Colonic mucosa (tissue), 4 donors: ENCODE measurements at regions not wholly inside any gene's neighbourhood (a gene's known extent, or its start where the extent isn't known, plus 50 kb on each side); places are given as distances from the start of the nearest gene placed in this dataset.
"Not testable (repeated sequence)": the region's sequence is repeated elsewhere in the genome, so short reads cannot be mapped to it uniquely, and the experiment has no call there.

Experiments
- DNase-seq: peaks from one replicate; pipeline ENCODE4 v3.0.0-alpha.2; 2020
- H3K27ac ChIP-seq: fragments of 200-600 bp; one replicate; pipeline ENCODE4 v1.8.0; 2021
- H3K27me3 ChIP-seq: fragments of 200-600 bp; one replicate; pipeline ENCODE4 v1.8.0; 2021
- H3K36me3 ChIP-seq: fragments of 200-600 bp; one replicate; pipeline ENCODE4 v1.8.0; 2021
- H3K4me1 ChIP-seq: fragments of 200-600 bp; one replicate; pipeline ENCODE4 v1.8.0; 2021; ENCODE audit warnings: mild to moderate bottlenecking
- H3K4me3 ChIP-seq: fragments of 200-600 bp; one replicate; pipeline ENCODE4 v1.8.0; 2021
- H3K9ac ChIP-seq, 2 donors: one replicate each; pipeline ENCODE4 v1.7.0; 2013; ENCODE audit warnings: control low read depth in 2 of 2, low read depth in 2 of 2, low read length in 2 of 2
- H3K9me3 ChIP-seq: fragments of 200-600 bp; one replicate; pipeline ENCODE4 v1.8.0; 2021
- CTCF ChIP-seq: fragments of 200-600 bp; IDR thresholded peaks from one replicate; pipeline ENCODE4 v1.8.0; 2022; ENCODE audit warnings: antibody characterized with exemption, mild to moderate bottlenecking
- intact Hi-C: fragments of 100-400 bp; cut with DNase I; formaldehyde crosslinking; loops from one replicate; pipeline ENCODE4 v1.14.1; 2022
- donor health status: healthy.
- donor health status: DM: no; HTN: no; CAD: no.
- donor health status: DM: no; HTN: no; CAD: no.

DNA sequence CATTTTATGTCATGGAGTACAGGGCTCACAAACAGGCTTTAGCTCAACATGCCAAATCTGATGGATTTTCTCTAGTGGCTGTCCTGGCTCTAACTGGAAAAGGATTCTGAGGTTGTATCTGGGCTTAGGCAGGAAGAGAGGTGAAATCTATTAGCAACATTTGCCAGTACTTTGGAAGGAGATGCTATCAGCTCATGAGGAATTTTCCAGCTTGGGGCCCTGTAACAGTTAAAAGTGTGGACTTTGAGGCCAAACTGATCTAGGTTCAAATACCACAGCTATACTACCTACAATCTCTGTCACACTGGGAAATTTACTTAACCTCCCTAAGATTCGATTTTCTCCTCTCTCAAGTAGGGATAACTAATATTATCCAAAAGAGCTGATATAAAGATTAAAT lies 119.0 kb upstream of the HCCS start:
- no peaks in the 10 kb centered on the region for H3K27me3 ChIP-seq
- intact Hi-C loops: no loop called here
- H3K36me3 ChIP-seq: no peaks in the 10 kb centered on the region
- no peaks in the 10 kb centered on the region for H3K4me1 ChIP-seq
- H3K9ac ChIP-seq: no peak overlapping the region
- TF ChIP-seq CTCF: no peak
- H3K4me3 ChIP-seq: no peak overlapping the region
- H3K27ac ChIP-seq: no peak overlapping the region
- H3K9me3 ChIP-seq: no peaks in the 10 kb centered on the region
- DNase-seq: no peak

DNA sequence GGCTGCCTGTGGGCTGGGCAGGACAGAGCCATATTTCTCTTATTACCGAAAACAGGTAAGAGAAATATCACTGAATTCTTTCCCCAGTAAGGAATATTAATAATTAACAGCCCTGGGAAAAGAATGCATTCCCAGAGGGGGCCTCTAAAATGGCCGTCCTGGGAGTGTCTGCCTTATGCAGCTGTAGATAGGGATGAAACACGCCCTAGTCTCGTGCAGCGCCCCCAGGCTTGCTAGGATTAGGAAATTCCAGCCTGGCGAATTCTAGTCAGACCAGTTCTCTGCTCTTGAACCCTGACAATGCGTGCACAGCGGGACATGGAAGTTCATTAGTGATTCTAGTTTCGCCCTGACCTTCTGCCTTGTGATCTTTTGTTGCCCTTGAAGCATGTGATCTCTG lies 104.1 kb upstream of the HCCS start:
- H3K9me3 ChIP-seq, H3K9ac ChIP-seq, H3K27ac ChIP-seq, intact Hi-C loops, H3K4me3 ChIP-seq, H3K4me1 ChIP-seq, H3K36me3 ChIP-seq, DNase-seq, H3K27me3 ChIP-seq: not testable (repeated sequence)

GRCh38 chrX:11010476-11010875 lies 100.7 kb upstream of the HCCS start:
- no peaks in the 10 kb centered on the region for H3K4me1 ChIP-seq
- intact Hi-C loops: no loop called here
- H3K27ac ChIP-seq: no peak overlapping the region
- H3K9me3 ChIP-seq: no peaks in the 10 kb centered on the region
- DNase-seq: no peak
- no peak for TF ChIP-seq CTCF
- no peak overlapping the region for H3K9ac ChIP-seq
- no peaks in the 10 kb centered on the region for H3K27me3 ChIP-seq
- H3K4me3 ChIP-seq: no peak overlapping the region
- H3K36me3 ChIP-seq: no peaks in the 10 kb centered on the region

DNA sequence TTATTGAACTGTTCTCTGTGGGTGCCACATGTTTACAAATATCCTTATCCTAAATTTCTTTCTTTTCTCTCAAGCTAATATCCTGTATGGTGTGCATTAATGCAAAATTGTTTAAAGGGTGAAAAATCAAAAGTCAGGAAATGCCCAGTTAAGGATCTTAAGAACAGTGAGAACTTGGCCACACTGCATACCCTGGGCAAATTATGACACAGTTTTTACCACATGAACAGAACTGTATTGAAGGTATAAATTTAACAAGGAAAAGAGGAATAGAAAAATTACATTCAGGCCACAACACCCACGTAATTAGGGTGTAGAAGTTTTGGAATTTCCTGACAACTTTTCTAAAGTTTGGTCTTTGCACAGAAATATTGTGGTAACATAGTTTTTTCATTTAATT lies 94.4 kb upstream of the HCCS start:
- H3K4me1 ChIP-seq: no peaks in the 10 kb centered on the region
- H3K9me3 ChIP-seq: no peaks in the 10 kb centered on the region
- no peak overlapping the region for H3K27ac ChIP-seq
- no peak for TF ChIP-seq CTCF
- no peak overlapping the region for H3K9ac ChIP-seq
- H3K4me3 ChIP-seq: no peak overlapping the region
- no peaks in the 10 kb centered on the region for H3K27me3 ChIP-seq
- DNase-seq: no peak
- no peaks in the 10 kb centered on the region for H3K36me3 ChIP-seq
- intact Hi-C loops: no loop called here

GRCh38 chrX:11022588-11022987 lies 88.5 kb upstream of the HCCS start:
- intact Hi-C loops, H3K27me3 ChIP-seq, H3K4me1 ChIP-seq, H3K27ac ChIP-seq, DNase-seq, H3K9me3 ChIP-seq, H3K9ac ChIP-seq, H3K36me3 ChIP-seq, H3K4me3 ChIP-seq: not testable (repeated sequence)

- H3K27me3 ChIP-seq: no peaks in the 10 kb centered on the region
- no peak for DNase-seq
- no peak for TF ChIP-seq CTCF
- H3K9ac ChIP-seq: no peak overlapping the region
- no peaks in the 10 kb centered on the region for H3K36me3 ChIP-seq
- H3K9me3 ChIP-seq: no peaks in the 10 kb centered on the region
- H3K4me3 ChIP-seq: no peak overlapping the region
- H3K4me1 ChIP-seq: no peaks in the 10 kb centered on the region
- intact Hi-C loops: no loop called here
- H3K27ac ChIP-seq: no peak overlapping the region
These were observed 71.2 kb upstream of the HCCS start for GRCh38 chrX:11039926-11040325.

DNA sequence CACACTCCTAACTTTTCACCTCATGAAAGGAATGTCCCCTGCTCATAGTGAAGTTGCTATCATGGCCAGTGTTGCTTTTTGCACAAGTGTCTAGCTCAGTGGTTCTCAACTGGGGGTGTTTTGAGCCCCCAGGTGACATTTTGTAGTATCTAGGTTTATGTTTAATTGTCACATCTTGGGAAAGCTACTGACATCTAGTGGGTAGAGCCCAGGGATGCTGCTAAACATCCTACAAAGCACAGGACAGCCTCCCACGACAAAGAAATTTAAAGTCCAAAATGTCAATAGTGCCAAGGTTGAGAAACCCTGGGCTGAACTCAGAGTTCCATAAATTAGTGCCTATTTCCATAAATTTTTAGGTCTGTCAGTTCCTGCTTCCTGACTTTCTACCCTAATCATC lies 70.7 kb upstream of the HCCS start:
- no peak overlapping the region for H3K27ac ChIP-seq
- intact Hi-C loops: no loop called here
- no peak overlapping the region for H3K9ac ChIP-seq
- no peaks in the 10 kb centered on the region for H3K36me3 ChIP-seq
- H3K4me3 ChIP-seq: no peak overlapping the region
- H3K9me3 ChIP-seq: no peaks in the 10 kb centered on the region
- no peak for DNase-seq
- H3K4me1 ChIP-seq: no peaks in the 10 kb centered on the region
- H3K27me3 ChIP-seq: no peaks in the 10 kb centered on the region
- TF ChIP-seq CTCF: no peak
